ENCODE measurements at regions not wholly inside any gene's neighbourhood (a gene's known extent, or its start where the extent isn't known, plus 50 kb on each side); places are given as distances from the start of the nearest gene placed in this dataset.

DNA sequence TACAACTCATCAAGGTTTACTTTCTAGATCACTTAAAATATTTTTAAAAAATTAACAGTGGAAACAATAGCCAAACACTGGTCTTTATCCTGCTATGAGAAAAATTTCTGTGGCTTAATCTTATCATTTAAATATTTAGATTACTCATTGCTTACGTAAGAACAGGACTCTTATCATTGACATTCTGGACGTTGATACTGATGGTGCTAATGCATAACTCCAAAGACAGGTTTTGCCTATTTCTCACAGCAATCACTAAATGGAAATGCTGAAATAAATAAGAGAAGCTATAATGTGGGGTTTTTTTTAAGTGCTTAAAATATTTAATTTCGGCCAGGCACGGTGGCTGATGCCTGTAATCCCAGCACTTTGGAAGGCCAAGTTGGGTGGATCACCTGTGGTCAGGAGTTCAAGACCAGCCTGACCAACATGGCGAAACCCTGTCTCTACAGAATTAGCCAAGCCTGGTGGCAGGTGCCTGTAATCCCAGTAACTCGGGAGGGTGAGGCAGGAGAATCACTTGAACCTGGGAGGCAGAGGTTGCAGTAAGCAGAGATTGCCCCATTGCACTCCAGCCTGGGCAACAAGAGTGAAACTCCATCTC lies 195.0 kb downstream of the HGF start:
- no peak overlapping the region for H2BK12ac ChIP-seq (ENCODE audit: low read length)
- no peak overlapping the region for H3K4me2 ChIP-seq (ENCODE audit: low read length)
- H3K4ac ChIP-seq (ENCODE audit: low read depth, low read length), result no peak overlapping the region
- no peak overlapping the region for H4K91ac ChIP-seq (ENCODE audit: low read depth, low read length)
- no CpG with 5 or more reads among the region's 6 CpGs for WGBS (ENCODE audit: extremely low coverage, insufficient coverage, insufficient read length)
- no peak overlapping the region for H3K27ac ChIP-seq (ENCODE audit: low read depth, low read length)
- peak in 1 of 2 donors; percentile 58 for DNase-seq
- no peak overlapping the region for H3K9ac ChIP-seq (ENCODE audit: low read length)
- H3K36me3 ChIP-seq (ENCODE audit: control insufficient read depth in 1 of 2, insufficient read depth in 2 of 2, low read length in 2 of 2), result no peaks in the 10 kb centered on the region
- H2BK120ac ChIP-seq (ENCODE audit: insufficient read depth, low read length, poor library complexity), result no peak overlapping the region
- no peak overlapping the region for H4K12ac ChIP-seq (ENCODE audit: low read depth, low read length)
- H3K79me2 ChIP-seq (ENCODE audit: control insufficient read depth, insufficient read depth, low read length, poor library complexity), result no peaks in the 10 kb centered on the region
- no peaks in the 10 kb centered on the region for H3K4me1 ChIP-seq (ENCODE audit: control insufficient read depth in 1 of 2, insufficient read depth in 2 of 2, low read length in 2 of 2)
- no peaks in the 10 kb centered on the region for H3K79me1 ChIP-seq (ENCODE audit: low read length)
- no peaks in the 10 kb centered on the region for H3K27me3 ChIP-seq (ENCODE audit: insufficient read depth, low read length)
- H2AK5ac ChIP-seq (ENCODE audit: low read length), result no peak overlapping the region
- no peaks in the 10 kb centered on the region for H3K9me3 ChIP-seq (ENCODE audit: insufficient read depth, low read depth, low read length)
- no peak overlapping the region for H3K23ac ChIP-seq (ENCODE audit: low read length)
- H4K8ac ChIP-seq (ENCODE audit: low read depth, low read length), result no peak overlapping the region
- H2BK5ac ChIP-seq (ENCODE audit: low read depth, low read length, poor library complexity), result no peak overlapping the region
- H2AFZ ChIP-seq (ENCODE audit: insufficient read depth, low read length, poor library complexity), result no peak overlapping the region
- no peak overlapping the region for H3K4me3 ChIP-seq (ENCODE audit: low read depth, low read length)
- no peak overlapping the region for H3K14ac ChIP-seq (ENCODE audit: low read length)
- H3K18ac ChIP-seq (ENCODE audit: low read length), result no peak overlapping the region

DNA sequence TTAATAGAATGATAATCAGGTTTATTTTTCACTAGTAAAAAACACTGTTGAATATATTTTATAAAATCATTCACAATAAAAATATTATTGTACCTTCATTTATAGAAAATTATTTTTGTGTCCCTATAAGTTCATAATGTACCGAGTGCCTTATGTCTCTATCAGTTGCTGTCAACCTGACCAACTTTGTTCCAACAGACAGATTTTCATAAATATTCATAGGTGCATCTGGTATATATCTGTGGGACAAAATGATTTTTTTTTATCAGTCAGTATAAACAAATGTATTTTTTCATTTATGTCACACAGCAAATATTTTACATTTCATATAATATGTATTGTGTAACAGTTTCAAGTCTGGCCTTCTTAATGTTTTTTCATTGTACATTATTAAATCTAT lies 195.9 kb downstream of the HGF start:
- Histone ChIP-seq H4K8ac (ENCODE audit: low read depth, low read length) (no peak overlapping the region), H3K79me1 (ENCODE audit: low read length) (no peaks in the 10 kb centered on the region), H2AK5ac (ENCODE audit: low read length) (no peak overlapping the region), H3K4me3 (ENCODE audit: low read depth, low read length) (no peak overlapping the region), H3K9ac (ENCODE audit: low read length) (no peak overlapping the region), H3K27me3 (ENCODE audit: insufficient read depth, low read length) (no peaks in the 10 kb centered on the region), H2BK5ac (ENCODE audit: low read depth, low read length, poor library complexity) (no peak overlapping the region), H3K18ac (ENCODE audit: low read length) (no peak overlapping the region), H3K9me3 (ENCODE audit: insufficient read depth, low read depth, low read length) (no peaks in the 10 kb centered on the region), H3K36me3 (ENCODE audit: control insufficient read depth in 1 of 2, insufficient read depth in 2 of 2, low read length in 2 of 2) (no peaks in the 10 kb centered on the region), H2BK12ac (ENCODE audit: low read length) (no peak overlapping the region), H3K79me2 (ENCODE audit: control insufficient read depth, insufficient read depth, low read length, poor library complexity) (no peaks in the 10 kb centered on the region), H3K23ac (ENCODE audit: low read length) (no peak overlapping the region), H3K4ac (ENCODE audit: low read depth, low read length) (no peak overlapping the region), H4K91ac (ENCODE audit: low read depth, low read length) (no peak overlapping the region), H3K14ac (ENCODE audit: low read length) (no peak overlapping the region), H2AFZ (ENCODE audit: insufficient read depth, low read length, poor library complexity) (no peak overlapping the region), H3K4me2 (ENCODE audit: low read length) (no peak overlapping the region), H3K4me1 (ENCODE audit: control insufficient read depth in 1 of 2, insufficient read depth in 2 of 2, low read length in 2 of 2) (no peaks in the 10 kb centered on the region), H3K27ac (ENCODE audit: low read depth, low read length) (no peak overlapping the region), H2BK120ac (ENCODE audit: insufficient read depth, low read length, poor library complexity) (no peak overlapping the region), H4K12ac (ENCODE audit: low read depth, low read length) (no peak overlapping the region)
- no peak for DNase-seq
- no CpG with 5 or more reads among the region's 1 CpG for WGBS (ENCODE audit: extremely low coverage, insufficient coverage, insufficient read length)

DNA sequence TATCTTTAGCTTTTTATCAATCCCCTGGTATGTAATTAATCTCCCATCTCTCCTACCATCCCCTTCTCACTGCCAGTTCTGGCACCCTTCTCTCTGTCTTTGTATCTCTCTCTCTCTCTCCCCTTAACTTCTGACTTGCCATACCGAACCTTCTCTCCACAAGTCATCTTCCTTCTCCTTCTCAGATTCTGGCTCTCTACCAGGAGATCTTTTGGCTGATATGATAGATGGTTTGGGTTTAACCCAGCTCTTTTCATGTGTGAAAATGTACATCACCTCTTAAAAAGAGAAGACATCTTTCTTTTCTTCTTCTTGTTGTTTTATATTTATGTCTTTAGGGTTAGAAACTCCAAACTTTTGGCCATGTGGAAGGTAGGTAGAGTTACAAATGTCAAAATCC lies 196.7 kb downstream of the HGF start:
- H3K79me1 ChIP-seq (ENCODE audit: low read length), result no peaks in the 10 kb centered on the region
- no peaks in the 10 kb centered on the region for H3K79me2 ChIP-seq (ENCODE audit: control insufficient read depth, insufficient read depth, low read length, poor library complexity)
- H3K9ac ChIP-seq (ENCODE audit: low read length), result no peak overlapping the region
- no peak overlapping the region for H4K12ac ChIP-seq (ENCODE audit: low read depth, low read length)
- H4K8ac ChIP-seq (ENCODE audit: low read depth, low read length), result no peak overlapping the region
- H3K27me3 ChIP-seq (ENCODE audit: insufficient read depth, low read length), result no peaks in the 10 kb centered on the region
- WGBS (ENCODE audit: extremely low coverage, insufficient coverage, insufficient read length), result no CpG with 5 or more reads among the region's 1 CpG
- H2BK12ac ChIP-seq (ENCODE audit: low read length), result no peak overlapping the region
- no peak overlapping the region for H2BK5ac ChIP-seq (ENCODE audit: low read depth, low read length, poor library complexity)
- H3K23ac ChIP-seq (ENCODE audit: low read length), result no peak overlapping the region
- no peaks in the 10 kb centered on the region for H3K4me1 ChIP-seq (ENCODE audit: control insufficient read depth in 1 of 2, insufficient read depth in 2 of 2, low read length in 2 of 2)
- no peak overlapping the region for H2BK120ac ChIP-seq (ENCODE audit: insufficient read depth, low read length, poor library complexity)
- no peak overlapping the region for H3K4ac ChIP-seq (ENCODE audit: low read depth, low read length)
- H2AK5ac ChIP-seq (ENCODE audit: low read length), result no peak overlapping the region
- H3K27ac ChIP-seq (ENCODE audit: low read depth, low read length), result no peak overlapping the region
- no peak overlapping the region for H2AFZ ChIP-seq (ENCODE audit: insufficient read depth, low read length, poor library complexity)
- H3K18ac ChIP-seq (ENCODE audit: low read length), result no peak overlapping the region
- H3K4me3 ChIP-seq (ENCODE audit: low read depth, low read length), result no peak overlapping the region
- H4K91ac ChIP-seq (ENCODE audit: low read depth, low read length), result no peak overlapping the region
- H3K14ac ChIP-seq (ENCODE audit: low read length), result no peak overlapping the region
- no peaks in the 10 kb centered on the region for H3K9me3 ChIP-seq (ENCODE audit: insufficient read depth, low read depth, low read length)
- no peaks in the 10 kb centered on the region for H3K36me3 ChIP-seq (ENCODE audit: control insufficient read depth in 1 of 2, insufficient read depth in 2 of 2, low read length in 2 of 2)
- DNase-seq, result no peak
- H3K4me2 ChIP-seq (ENCODE audit: low read length), result no peak overlapping the region

- H3K9ac ChIP-seq (ENCODE audit: low read length), result no peak overlapping the region
- H3K14ac ChIP-seq (ENCODE audit: low read length), result no peak overlapping the region
- H3K27me3 ChIP-seq (ENCODE audit: insufficient read depth, low read length), result no peaks in the 10 kb centered on the region
- H3K4me1 ChIP-seq (ENCODE audit: control insufficient read depth in 1 of 2, insufficient read depth in 2 of 2, low read length in 2 of 2), result no peaks in the 10 kb centered on the region
- WGBS (ENCODE audit: extremely low coverage, insufficient coverage, insufficient read length), result no CpG with 5 or more reads among the region's 5 CpGs
- H3K18ac ChIP-seq (ENCODE audit: low read length), result no peak overlapping the region
- no peak overlapping the region for H2AFZ ChIP-seq (ENCODE audit: insufficient read depth, low read length, poor library complexity)
- H3K4ac ChIP-seq (ENCODE audit: low read depth, low read length), result no peak overlapping the region
- H2BK5ac ChIP-seq (ENCODE audit: low read depth, low read length, poor library complexity), result no peak overlapping the region
- H3K27ac ChIP-seq (ENCODE audit: low read depth, low read length), result no peak overlapping the region
- no peaks in the 10 kb centered on the region for H3K79me2 ChIP-seq (ENCODE audit: control insufficient read depth, insufficient read depth, low read length, poor library complexity)
- H3K4me2 ChIP-seq (ENCODE audit: low read length), result no peak overlapping the region
- no peak overlapping the region for H2BK120ac ChIP-seq (ENCODE audit: insufficient read depth, low read length, poor library complexity)
- no peak for DNase-seq
- H4K8ac ChIP-seq (ENCODE audit: low read depth, low read length), result no peak overlapping the region
- no peak overlapping the region for H3K4me3 ChIP-seq (ENCODE audit: low read depth, low read length)
- no peak overlapping the region for H2AK5ac ChIP-seq (ENCODE audit: low read length)
- H2BK12ac ChIP-seq (ENCODE audit: low read length), result no peak overlapping the region
- H3K9me3 ChIP-seq (ENCODE audit: insufficient read depth, low read depth, low read length), result no peaks in the 10 kb centered on the region
- H3K79me1 ChIP-seq (ENCODE audit: low read length), result no peaks in the 10 kb centered on the region
- no peak overlapping the region for H4K91ac ChIP-seq (ENCODE audit: low read depth, low read length)
- H3K23ac ChIP-seq (ENCODE audit: low read length), result no peak overlapping the region
- H4K12ac ChIP-seq (ENCODE audit: low read depth, low read length), result no peak overlapping the region
- H3K36me3 ChIP-seq (ENCODE audit: control insufficient read depth in 1 of 2, insufficient read depth in 2 of 2, low read length in 2 of 2), result no peaks in the 10 kb centered on the region
Measured at GRCh38 chr7:81562581-81562980, 207.3 kb downstream of the HGF start.
